ENCODE measurements at regions not wholly inside any gene's neighbourhood (a gene's known extent, or its start where the extent isn't known, plus 50 kb on each side); places are given as distances from the start of the nearest gene placed in this dataset.

- TF ChIP-seq ZNF318 (CRISPR knock-in tag; IDR thresholded peaks at IDR 0.05) (no peak), CEBPZ (IDR thresholded peaks at IDR 0.05; ENCODE audit: low read length) (no peak), TBX2 (CRISPR knock-in tag; IDR thresholded peaks at IDR 0.05; ENCODE audit: borderline replicate concordance) (no peak), NRL (CRISPR knock-in tag; IDR thresholded peaks at IDR 0.05; ENCODE audit: borderline replicate concordance) (no peak), CREB1 (IDR thresholded peaks at IDR 0.05) (no peak), CREB1 (CRISPR knock-in tag; IDR thresholded peaks at IDR 0.05) (peak; percentile 33; the same call in 1 of the 2 replicates), FUBP1 (CRISPR knock-in tag; IDR thresholded peaks at IDR 0.05; ENCODE audit: borderline replicate concordance) (no peak), RARA (CRISPR knock-in tag; IDR thresholded peaks at IDR 0.05) (peak; percentile 59; the same call in 1 of the 2 replicates), ZNF337 (CRISPR knock-in tag; IDR thresholded peaks at IDR 0.05; ENCODE audit: borderline replicate concordance, low read depth) (no peak), ZNF724P (CRISPR knock-in tag; IDR thresholded peaks at IDR 0.05; ENCODE audit: borderline replicate concordance) (no peak), FOSL2 (CRISPR knock-in tag; IDR thresholded peaks at IDR 0.05) (peak; percentile 90), ZFP62 (CRISPR knock-in tag; IDR thresholded peaks at IDR 0.05) (no peak), DNMT1 (CRISPR knock-in tag; IDR thresholded peaks at IDR 0.05) (no peak), IRF2 (CRISPR knock-in tag; IDR thresholded peaks at IDR 0.05) (peak; percentile 50; the same call in 1 of the 2 replicates), ZSCAN21 (CRISPR knock-in tag; IDR thresholded peaks at IDR 0.05; ENCODE audit: borderline replicate concordance) (no peak), NFKBIZ (CRISPR knock-in tag; IDR thresholded peaks at IDR 0.05) (no peak)
Measured at GRCh38 chr2:157052685-157053224, 204.8 kb upstream of the GALNT5 start (continued).

All from HepG2 (cell line).